ENCODE measurements at regions not wholly inside any gene's neighbourhood (a gene's known extent, or its start where the extent isn't known, plus 50 kb on each side); places are given as distances from the start of the nearest gene placed in this dataset.
A peak's percentile ranks its signal among the peaks of the same experiment; 100 is the strongest.

DNA sequence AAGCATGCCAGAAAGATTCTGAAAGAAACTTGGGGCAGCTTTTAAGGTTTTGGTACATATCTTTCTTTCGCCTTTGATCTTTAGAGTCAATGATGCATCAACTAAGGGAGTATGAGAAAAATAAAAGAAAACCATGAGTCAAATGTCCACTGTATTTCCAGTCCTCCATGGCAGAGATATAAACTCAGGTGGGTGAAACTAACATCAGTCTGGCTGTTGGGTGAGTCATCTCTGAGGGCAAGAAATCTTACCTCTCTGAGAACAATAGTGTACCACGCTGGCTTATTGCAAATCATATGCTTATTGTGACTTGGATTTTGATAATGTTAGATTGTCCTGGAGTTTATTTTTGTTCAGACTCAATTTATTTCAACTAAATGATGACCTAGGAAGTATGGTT, 521.0 kb downstream of the PLCL1 start:
- no peaks in the 10 kb centered on the region for H3K9me3 Mint-ChIP-seq
- peaks cover 35% of the 10 kb centered on the region for H3K27me3 Mint-ChIP-seq
- H3K4me3 Mint-ChIP-seq = no peak overlapping the region
- H3K4me1 Mint-ChIP-seq = peaks cover 23% of the 10 kb centered on the region
- no peaks in the 10 kb centered on the region for H3K36me3 Mint-ChIP-seq (ENCODE audit: low read depth)
- no peak for DNase-seq
- ATAC-seq = peak; percentile 78
- no peak overlapping the region for H3K27ac Mint-ChIP-seq

GRCh38 chr2:198324071-198324470, 519.7 kb downstream of the PLCL1 start:
- Mint-ChIP-seq H3K4me3 (no peak overlapping the region), H3K9me3 (no peaks in the 10 kb centered on the region), H3K4me1 (peaks cover 23% of the 10 kb centered on the region), H3K27me3 (peaks cover 48% of the 10 kb centered on the region), H3K27ac (no peak overlapping the region), H3K36me3 (ENCODE audit: low read depth) (no peaks in the 10 kb centered on the region)
- no peak for ATAC-seq
- no peak for DNase-seq

DNA sequence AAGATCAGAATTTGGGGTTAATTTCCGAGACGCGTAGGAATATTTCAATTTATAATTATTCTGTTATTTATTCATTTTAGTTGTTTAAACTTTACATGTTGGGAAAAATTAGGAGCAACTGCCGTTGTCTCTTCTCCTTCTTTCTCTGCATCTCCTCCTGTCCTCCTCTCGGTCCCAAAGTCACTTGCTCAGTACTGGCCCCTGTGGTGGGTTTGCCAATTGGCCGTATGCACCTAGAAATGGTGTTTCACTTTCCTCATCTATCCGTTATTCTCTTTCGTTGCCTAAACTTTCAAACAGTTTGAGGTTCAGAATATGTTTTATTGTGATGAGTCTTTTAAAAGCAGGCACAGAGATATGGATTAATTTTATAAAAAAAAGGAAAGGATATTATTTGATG, 517.9 kb downstream of the PLCL1 start:
- H3K4me3 Mint-ChIP-seq = no peak overlapping the region

GRCh38 chr2:198321522-198322088, 517.2 kb downstream of the PLCL1 start:
- Mint-ChIP-seq H3K27ac (no peak overlapping the region), H3K4me1 (peaks cover 15% of the 10 kb centered on the region), H3K27me3 (peaks cover 57% of the 10 kb centered on the region), H3K9me3 (no peaks in the 10 kb centered on the region), H3K4me3 (no peak overlapping the region), H3K36me3 (ENCODE audit: low read depth) (no peaks in the 10 kb centered on the region)
- DNase-seq (no peak), ATAC-seq (no peak)

More for the DNA sequence above, 517.9 kb downstream of the PLCL1 start:
- DNase-seq (no peak), ATAC-seq (no peak)
- no peak overlapping the region for H3K27ac Mint-ChIP-seq
- no peaks in the 10 kb centered on the region for H3K9me3 Mint-ChIP-seq
- peaks cover 54% of the 10 kb centered on the region for H3K27me3 Mint-ChIP-seq
- H3K4me1 Mint-ChIP-seq = peaks cover 19% of the 10 kb centered on the region
- H3K36me3 Mint-ChIP-seq (ENCODE audit: low read depth) = no peaks in the 10 kb centered on the region

DNA sequence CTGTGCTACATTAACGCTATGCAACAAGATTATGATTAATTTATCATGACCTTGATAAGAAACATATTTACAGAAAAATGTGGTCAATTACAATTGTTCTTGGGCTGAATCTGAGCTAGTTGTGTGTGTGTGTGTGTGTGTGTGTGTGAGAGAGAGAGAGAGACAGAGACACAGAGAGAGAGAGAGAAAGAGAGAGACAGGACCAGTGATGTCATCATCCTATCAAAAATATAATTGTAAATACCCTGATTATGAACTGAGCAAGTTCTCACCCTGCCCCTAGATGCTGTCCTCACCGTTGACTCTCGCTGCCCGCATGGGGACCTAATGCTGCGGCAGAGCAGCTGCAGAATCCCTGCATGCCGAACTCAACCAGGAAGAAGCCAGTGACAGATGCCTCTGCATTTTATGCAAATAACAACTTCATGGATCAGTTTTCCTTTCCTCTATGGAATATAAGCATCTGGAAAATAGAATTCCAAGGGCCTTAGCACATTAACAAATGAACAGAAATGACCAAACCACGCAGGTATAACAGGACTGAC, 512.5 kb downstream of the PLCL1 start:
- H3K27ac Mint-ChIP-seq = no peak overlapping the region
- ATAC-seq (no peak), DNase-seq (no peak)
- H3K4me1 Mint-ChIP-seq = no peaks in the 10 kb centered on the region
- H3K9me3 Mint-ChIP-seq = no peaks in the 10 kb centered on the region
- H3K4me3 Mint-ChIP-seq = no peak overlapping the region
- H3K36me3 Mint-ChIP-seq (ENCODE audit: low read depth) = no peaks in the 10 kb centered on the region
- peaks cover 59% of the 10 kb centered on the region for H3K27me3 Mint-ChIP-seq

DNA sequence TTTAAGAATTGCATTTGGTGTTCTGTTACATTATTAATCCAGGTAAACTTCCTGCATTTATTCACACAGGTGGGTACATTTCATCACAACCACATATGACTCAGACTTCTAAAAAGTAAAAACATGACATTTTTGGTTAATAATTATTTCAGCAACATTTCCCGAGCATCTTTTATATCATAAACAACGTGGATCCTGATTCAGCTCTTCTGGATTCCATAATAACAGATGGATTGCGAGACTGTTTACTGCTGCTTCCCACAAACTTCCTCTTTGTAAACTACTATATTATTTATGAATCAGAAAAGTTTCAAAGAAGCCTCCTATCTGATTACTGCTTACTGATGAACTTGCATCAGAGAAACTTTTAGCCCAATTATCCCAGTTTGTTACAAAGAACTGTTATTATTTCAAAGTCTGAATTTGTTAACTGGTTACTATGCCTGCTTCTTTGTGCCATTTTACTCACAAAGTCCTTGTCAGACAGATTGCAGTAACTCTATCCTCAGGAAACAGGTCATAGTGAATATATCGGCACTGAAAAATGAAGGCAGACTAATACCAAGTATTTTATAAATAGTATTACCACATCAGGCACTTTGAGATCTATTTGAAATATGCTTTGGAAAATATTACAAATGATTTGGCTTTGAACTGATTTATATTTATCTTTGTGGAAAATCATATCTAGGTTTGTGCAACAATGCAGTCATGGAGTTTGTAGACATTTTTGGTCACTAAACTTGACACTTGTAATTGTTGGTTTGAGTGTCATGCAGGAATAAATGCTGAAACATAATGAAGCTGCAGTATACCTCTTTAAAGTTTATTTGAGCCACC, 511.6 kb downstream of the PLCL1 start:
- no peaks in the 10 kb centered on the region for H3K9me3 Mint-ChIP-seq
- no peak overlapping the region for H3K27ac Mint-ChIP-seq
- ATAC-seq (no peak), DNase-seq (no peak)
- H3K27me3 Mint-ChIP-seq = peaks cover 57% of the 10 kb centered on the region
- no peak overlapping the region for H3K4me3 Mint-ChIP-seq
- no peaks in the 10 kb centered on the region for H3K36me3 Mint-ChIP-seq (ENCODE audit: low read depth)
- no peaks in the 10 kb centered on the region for H3K4me1 Mint-ChIP-seq

DNA sequence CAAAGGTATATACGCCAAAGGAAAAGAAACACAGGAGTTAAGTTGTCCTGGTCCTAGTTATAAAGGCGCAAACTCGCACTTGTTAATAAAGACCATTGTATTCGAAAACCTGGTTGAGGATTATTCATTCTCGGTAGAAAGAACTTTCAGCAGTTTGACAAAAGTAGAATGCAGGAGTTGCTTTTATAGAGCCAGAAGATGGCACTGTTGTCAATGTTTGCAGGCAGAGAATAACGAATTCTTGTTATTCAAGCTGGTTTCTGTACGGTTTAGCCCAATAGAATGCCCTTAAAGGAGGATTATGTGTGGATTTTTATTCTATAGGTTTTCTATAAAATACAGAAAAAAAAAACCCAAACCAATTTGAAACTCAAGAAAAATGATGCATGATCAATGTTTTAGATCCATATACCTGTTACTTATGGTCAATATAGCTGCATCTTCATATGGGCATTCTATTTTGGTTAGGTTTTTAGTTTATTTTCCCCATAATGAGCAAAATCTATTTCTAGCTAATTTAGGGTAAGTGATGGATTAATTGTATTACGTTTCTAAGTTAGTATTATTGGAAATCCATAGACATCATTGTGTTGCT, 510.3 kb downstream of the PLCL1 start:
- Mint-ChIP-seq H3K36me3 (ENCODE audit: low read depth) (no peaks in the 10 kb centered on the region), H3K4me1 (no peaks in the 10 kb centered on the region), H3K4me3 (no peak overlapping the region), H3K27me3 (peaks cover 52% of the 10 kb centered on the region), H3K9me3 (no peaks in the 10 kb centered on the region), H3K27ac (no peak overlapping the region)
- ATAC-seq = no peak
- no peak for DNase-seq

GRCh38 chr2:198312596-198313483, 508.4 kb downstream of the PLCL1 start:
- ATAC-seq (no peak), DNase-seq (no peak)
- H3K9me3 Mint-ChIP-seq = no peaks in the 10 kb centered on the region
- peaks cover 43% of the 10 kb centered on the region for H3K27me3 Mint-ChIP-seq
- no peaks in the 10 kb centered on the region for H3K4me1 Mint-ChIP-seq
- no peaks in the 10 kb centered on the region for H3K36me3 Mint-ChIP-seq (ENCODE audit: low read depth)
- H3K4me3 Mint-ChIP-seq = no peak overlapping the region
- H3K27ac Mint-ChIP-seq = no peak overlapping the region

DNA sequence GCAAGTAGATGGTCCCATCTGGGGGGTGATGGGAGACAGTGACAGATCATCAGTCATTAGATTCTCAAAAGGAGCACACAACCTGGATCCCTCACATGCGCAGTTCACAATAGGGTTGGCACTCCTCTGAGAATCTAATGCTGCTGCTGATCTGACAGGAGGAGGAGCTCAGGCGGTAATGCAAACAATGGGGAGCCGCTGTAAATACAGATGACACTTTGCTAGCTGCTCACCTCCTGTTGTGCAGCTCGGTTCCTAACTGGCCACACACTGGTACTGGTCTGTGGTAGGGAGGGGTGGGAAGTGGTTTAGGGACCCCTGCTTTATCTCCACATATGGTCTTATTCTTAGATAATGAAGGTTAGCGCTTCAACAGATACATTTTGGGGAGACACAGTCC, 506.6 kb downstream of the PLCL1 start:
- Mint-ChIP-seq H3K27ac (no peak overlapping the region), H3K4me1 (no peaks in the 10 kb centered on the region), H3K27me3 (peaks cover 42% of the 10 kb centered on the region), H3K4me3 (no peak overlapping the region), H3K36me3 (ENCODE audit: low read depth) (no peaks in the 10 kb centered on the region), H3K9me3 (no peaks in the 10 kb centered on the region)
- no peak for DNase-seq
- ATAC-seq = no peak

GRCh38 chr2:198309673-198310280, 505.4 kb downstream of the PLCL1 start:
- no peaks in the 10 kb centered on the region for H3K4me1 Mint-ChIP-seq
- ATAC-seq = no peak

DNA sequence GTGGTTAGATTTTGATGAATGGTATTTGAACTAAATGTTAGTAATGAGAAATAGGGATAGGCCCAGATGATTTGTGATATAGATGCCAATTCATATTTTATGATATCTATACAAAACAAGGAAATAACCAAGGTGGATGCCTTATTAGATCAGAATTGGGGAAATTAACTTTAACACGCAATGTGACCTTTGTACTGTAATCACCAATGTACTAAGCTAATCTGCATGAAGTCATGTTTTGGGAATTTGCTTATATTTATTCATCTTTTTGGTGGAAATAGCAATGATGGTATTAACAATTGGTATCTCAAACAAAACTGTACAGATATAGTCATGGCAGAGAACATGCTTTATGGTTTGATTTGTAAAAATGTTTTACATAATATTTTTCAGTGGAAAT, 504.7 kb downstream of the PLCL1 start:
- Mint-ChIP-seq H3K4me1 (no peaks in the 10 kb centered on the region), H3K4me3 (no peak overlapping the region), H3K9me3 (no peaks in the 10 kb centered on the region), H3K36me3 (ENCODE audit: low read depth) (no peaks in the 10 kb centered on the region), H3K27me3 (peaks cover 34% of the 10 kb centered on the region), H3K27ac (no peak overlapping the region)
- ATAC-seq (no peak), DNase-seq (no peak)

More at GRCh38 chr2:198309673-198310280, 505.4 kb downstream of the PLCL1 start:
- peak; percentile 55 for DNase-seq
- no peak overlapping the region for H3K4me3 Mint-ChIP-seq
- H3K9me3 Mint-ChIP-seq = no peaks in the 10 kb centered on the region
- no peak overlapping the region for H3K27ac Mint-ChIP-seq
- peaks cover 36% of the 10 kb centered on the region for H3K27me3 Mint-ChIP-seq
- H3K36me3 Mint-ChIP-seq (ENCODE audit: low read depth) = no peaks in the 10 kb centered on the region

DNA sequence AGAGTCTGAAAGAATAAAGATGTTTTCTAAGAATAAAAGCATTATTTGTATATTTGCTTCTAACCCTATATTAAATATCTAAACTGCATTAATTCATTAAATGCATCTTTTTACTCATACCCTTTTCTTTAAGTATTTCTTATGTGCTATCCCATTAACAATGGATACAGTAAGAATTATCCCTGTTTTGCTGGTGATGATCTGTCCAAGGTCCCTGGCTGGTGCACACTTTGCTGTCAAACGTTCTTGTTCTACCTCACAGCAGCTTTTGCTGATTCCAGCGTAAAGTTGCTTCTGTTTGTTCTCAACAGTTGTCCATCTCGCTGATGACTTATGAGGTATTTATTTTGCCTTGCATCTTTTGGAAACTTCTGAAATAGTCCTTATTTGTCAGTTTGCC, 504.0 kb downstream of the PLCL1 start:
- Mint-ChIP-seq H3K27me3 (peaks cover 27% of the 10 kb centered on the region), H3K36me3 (ENCODE audit: low read depth) (no peaks in the 10 kb centered on the region), H3K4me3 (no peak overlapping the region), H3K27ac (no peak overlapping the region), H3K4me1 (no peaks in the 10 kb centered on the region), H3K9me3 (no peaks in the 10 kb centered on the region)
- DNase-seq (no peak), ATAC-seq (no peak)

GRCh38 chr2:198307093-198307492, 502.7 kb downstream of the PLCL1 start:
- no peak for ATAC-seq
- H3K9me3 Mint-ChIP-seq = no peaks in the 10 kb centered on the region

GRCh38 chr2:198304859-198305258, 500.5 kb downstream of the PLCL1 start:
- Mint-ChIP-seq H3K27ac (no peak overlapping the region), H3K36me3 (ENCODE audit: low read depth) (no peaks in the 10 kb centered on the region), H3K9me3 (no peaks in the 10 kb centered on the region), H3K4me3 (no peak overlapping the region), H3K27me3 (peaks cover 9% of the 10 kb centered on the region), H3K4me1 (no peaks in the 10 kb centered on the region)
- no peak for DNase-seq
- ATAC-seq = no peak

More at GRCh38 chr2:198307093-198307492, 502.7 kb downstream of the PLCL1 start:
- H3K27ac Mint-ChIP-seq = no peak overlapping the region
- H3K4me1 Mint-ChIP-seq = no peaks in the 10 kb centered on the region
- peaks cover 18% of the 10 kb centered on the region for H3K27me3 Mint-ChIP-seq
- no peaks in the 10 kb centered on the region for H3K36me3 Mint-ChIP-seq (ENCODE audit: low read depth)
- no peak for DNase-seq
- H3K4me3 Mint-ChIP-seq = no peak overlapping the region
